ENCODE measurements at regions not wholly inside any gene's neighbourhood (a gene's known extent, or its start where the extent isn't known, plus 50 kb on each side); places are given as distances from the start of the nearest gene placed in this dataset.

DNA sequence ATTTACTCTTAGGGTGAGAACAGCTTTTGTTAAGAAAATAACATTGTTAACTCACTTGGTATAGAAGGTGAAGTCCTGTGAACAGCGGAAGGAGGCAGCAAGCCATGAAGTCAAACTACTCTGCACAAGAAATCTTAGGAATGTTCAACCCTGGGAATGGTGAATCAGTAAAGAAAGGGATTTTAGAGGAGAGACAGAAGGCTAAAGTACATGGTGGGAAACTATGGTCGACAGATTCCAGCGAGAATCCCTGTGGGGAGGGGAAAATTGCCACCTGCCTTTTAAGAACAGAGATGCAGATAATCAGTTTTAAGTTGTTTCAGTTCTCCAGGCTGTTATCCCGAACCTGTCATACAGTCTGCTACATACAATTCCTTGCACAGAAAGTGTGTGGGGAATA is 63.2 kb upstream of the PTPRR start:
- H3K9me3 ChIP-seq = no peaks in the 10 kb centered on the region
- intact Hi-C loops (cut with DNase I) = no loop called here

DNA sequence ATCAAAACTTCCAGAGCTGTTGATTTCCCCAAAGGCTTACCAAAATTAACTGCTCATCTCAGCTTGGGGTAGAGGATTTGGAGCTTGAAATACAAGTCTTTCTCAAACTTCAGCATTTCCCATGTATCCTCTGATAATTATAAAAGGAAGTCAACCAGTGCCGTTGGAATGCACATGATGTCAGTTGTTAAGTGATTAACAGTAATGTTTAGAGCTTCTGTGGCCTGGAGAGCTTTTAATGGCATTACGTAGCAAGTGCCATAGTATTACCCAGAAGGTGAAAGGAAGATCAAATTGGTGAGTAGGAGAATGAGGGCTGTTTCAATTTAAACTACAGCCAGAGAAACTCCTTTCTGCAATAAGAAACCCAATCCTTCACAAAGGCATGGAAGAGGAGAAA is 62.5 kb upstream of the PTPRR start:
- H3K27ac ChIP-seq = no peak overlapping the region

More for the DNA sequence above, 63.2 kb upstream of the PTPRR start:
- no peaks in the 10 kb centered on the region for H3K4me1 ChIP-seq
- no peak overlapping the region for H3K27ac ChIP-seq
- TF ChIP-seq, protein P1, sequence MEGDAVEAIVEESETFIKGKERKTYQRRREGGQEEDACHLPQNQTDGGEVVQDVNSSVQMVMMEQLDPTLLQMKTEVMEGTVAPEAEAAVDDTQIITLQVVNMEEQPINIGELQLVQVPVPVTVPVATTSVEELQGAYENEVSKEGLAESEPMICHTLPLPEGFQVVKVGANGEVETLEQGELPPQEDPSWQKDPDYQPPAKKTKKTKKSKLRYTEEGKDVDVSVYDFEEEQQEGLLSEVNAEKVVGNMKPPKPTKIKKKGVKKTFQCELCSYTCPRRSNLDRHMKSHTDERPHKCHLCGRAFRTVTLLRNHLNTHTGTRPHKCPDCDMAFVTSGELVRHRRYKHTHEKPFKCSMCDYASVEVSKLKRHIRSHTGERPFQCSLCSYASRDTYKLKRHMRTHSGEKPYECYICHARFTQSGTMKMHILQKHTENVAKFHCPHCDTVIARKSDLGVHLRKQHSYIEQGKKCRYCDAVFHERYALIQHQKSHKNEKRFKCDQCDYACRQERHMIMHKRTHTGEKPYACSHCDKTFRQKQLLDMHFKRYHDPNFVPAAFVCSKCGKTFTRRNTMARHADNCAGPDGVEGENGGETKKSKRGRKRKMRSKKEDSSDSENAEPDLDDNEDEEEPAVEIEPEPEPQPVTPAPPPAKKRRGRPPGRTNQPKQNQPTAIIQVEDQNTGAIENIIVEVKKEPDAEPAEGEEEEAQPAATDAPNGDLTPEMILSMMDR (IDR thresholded peaks at IDR 0.05) = no peak
- H3K4me3 ChIP-seq = no peak overlapping the region
- ATAC-seq (no peak), DNase-seq (no peak)
- no peaks in the 10 kb centered on the region for H3K36me3 ChIP-seq (ENCODE audit: insufficient read depth in 1 of 2, low read depth in 1 of 2)
- no peaks in the 10 kb centered on the region for H3K27me3 ChIP-seq (ENCODE audit: insufficient read depth in 3 of 3, low read length in 2 of 3)
- 42 to 57% (median 49%) methylated on average over 4 of the region's 4 CpGs for WGBS, 3 donors

DNA sequence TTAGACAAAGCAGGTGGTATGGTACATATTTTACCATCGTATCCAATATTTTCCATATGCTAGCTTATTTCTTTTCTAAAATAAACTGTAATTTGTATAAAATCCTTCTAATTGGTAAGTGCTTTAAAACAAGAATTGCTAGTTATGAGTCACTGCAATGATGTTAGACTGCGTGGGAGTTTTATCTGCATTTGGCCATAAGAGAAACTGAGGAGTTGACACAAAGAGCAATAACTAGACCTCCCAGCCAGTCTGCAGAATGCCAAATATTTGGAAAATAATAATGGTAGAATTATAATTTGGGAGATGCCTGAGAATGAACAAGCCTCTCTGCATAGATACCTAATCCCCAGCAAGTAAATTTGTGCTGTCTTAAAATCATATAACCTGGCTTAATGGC is 61.7 kb upstream of the PTPRR start:
- no peaks in the 10 kb centered on the region for H3K9me3 ChIP-seq
- DNase-seq = no peak
- intact Hi-C loops (cut with DNase I) = no loop called here
- TF ChIP-seq, protein P1 (IDR thresholded peaks at IDR 0.05) = no peak
- no peaks in the 10 kb centered on the region for H3K36me3 ChIP-seq (ENCODE audit: insufficient read depth in 1 of 2, low read depth in 1 of 2)
- WGBS, 3 donors = 84 to 88% (median 87%) methylated on average over 2 of the region's 2 CpGs
- no peaks in the 10 kb centered on the region for H3K27me3 ChIP-seq (ENCODE audit: insufficient read depth in 3 of 3, low read length in 2 of 3)
- H3K4me1 ChIP-seq = no peaks in the 10 kb centered on the region
- no peak overlapping the region for H3K4me3 ChIP-seq
- H3K27ac ChIP-seq = no peak overlapping the region
- no peak for ATAC-seq

More for the DNA sequence above, 62.5 kb upstream of the PTPRR start:
- 50 to 52% (median 51%) methylated on average over 2 of the region's 2 CpGs for WGBS, 3 donors
- ATAC-seq (no peak), DNase-seq (no peak)
- H3K36me3 ChIP-seq (ENCODE audit: insufficient read depth in 1 of 2, low read depth in 1 of 2) = no peaks in the 10 kb centered on the region
- H3K4me3 ChIP-seq = no peak overlapping the region
- no peaks in the 10 kb centered on the region for H3K9me3 ChIP-seq
- intact Hi-C loops (cut with DNase I) = no loop called here
- no peaks in the 10 kb centered on the region for H3K4me1 ChIP-seq
- TF ChIP-seq, protein P1 (IDR thresholded peaks at IDR 0.05) = no peak
- no peaks in the 10 kb centered on the region for H3K27me3 ChIP-seq (ENCODE audit: insufficient read depth in 3 of 3, low read length in 2 of 3)

DNA sequence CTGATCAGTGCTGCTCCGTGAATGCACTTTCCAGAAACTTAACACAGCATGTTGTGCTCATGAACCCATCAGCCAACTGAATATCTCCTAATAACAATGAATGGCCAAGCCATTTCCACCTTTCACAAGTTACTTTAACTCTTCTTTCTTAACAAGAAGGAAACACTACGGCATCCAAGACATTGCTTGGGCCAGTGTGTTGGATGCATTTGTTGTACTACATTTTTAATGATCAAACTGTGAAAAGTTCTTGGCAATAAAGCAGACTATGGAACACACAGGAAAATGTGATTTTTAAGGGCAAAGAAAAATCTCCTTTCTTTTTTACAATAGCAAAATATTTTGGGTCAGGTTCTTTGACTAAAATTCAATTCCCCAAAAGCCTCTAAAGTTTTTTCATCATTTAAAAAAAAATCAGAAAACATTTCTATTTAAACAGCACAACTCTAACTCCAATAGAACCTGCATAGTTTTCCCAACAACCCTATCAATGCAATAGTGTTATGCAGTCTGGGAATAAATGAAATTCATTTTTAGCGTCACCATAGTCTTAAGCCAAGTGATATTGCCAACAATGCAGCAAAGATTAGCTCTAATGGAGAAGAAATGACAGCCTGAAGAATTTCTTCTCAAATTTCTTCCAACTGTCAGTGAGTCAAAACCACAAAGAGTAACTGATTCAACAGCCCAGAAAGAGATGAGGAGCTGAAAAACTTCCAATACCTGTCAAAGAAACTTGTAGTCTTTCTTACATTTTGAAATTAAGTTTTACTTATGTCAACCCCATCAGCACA is 50.7 kb upstream of the PTPRR start:
- DNase-seq (no peak), ATAC-seq (no peak)
- H3K27me3 ChIP-seq (ENCODE audit: insufficient read depth in 3 of 3, low read length in 2 of 3) = no peaks in the 10 kb centered on the region
- no peak overlapping the region for H3K27ac ChIP-seq
- intact Hi-C loops (cut with DNase I) = no loop called here
- no peaks in the 10 kb centered on the region for H3K4me1 ChIP-seq
- H3K4me3 ChIP-seq = no peak overlapping the region
- H3K9me3 ChIP-seq = no peaks in the 10 kb centered on the region
- no peaks in the 10 kb centered on the region for H3K36me3 ChIP-seq (ENCODE audit: insufficient read depth in 1 of 2, low read depth in 1 of 2)
- 14 to 33% (median 24%) methylated on average over 3 of the region's 3 CpGs for WGBS, 3 donors
- TF ChIP-seq, protein P1 (IDR thresholded peaks at IDR 0.05) = no peak

All from psoas muscle (tissue), 7 donors.